Fibroblast of skin of abdomen (primary cell): ENCODE measurements at regions not wholly inside any gene's neighbourhood (a gene's known extent, or its start where the extent isn't known, plus 50 kb on each side); places are given as distances from the start of the nearest gene placed in this dataset.
"Not testable (repeated sequence)": the region's sequence is repeated elsewhere in the genome, so short reads cannot be mapped to it uniquely, and the experiment has no call there.

Source experiments
- DNase-seq: peaks from one replicate; pipeline ENCODE4 v3.0.0-alpha.2; 2013

GRCh38 chr11:98227278-98227677 is 793.5 kb upstream of the CNTN5 start:
- no peak for DNase-seq

GRCh38 chr11:98230678-98231077 is 790.1 kb upstream of the CNTN5 start:
- no peak for DNase-seq

GRCh38 chr11:98234698-98235097 is 786.1 kb upstream of the CNTN5 start:
- no peak for DNase-seq

GRCh38 chr11:98243897-98244296 is 776.9 kb upstream of the CNTN5 start:
- no peak for DNase-seq

- no peak for DNase-seq
These were observed 759.8 kb upstream of the CNTN5 start for GRCh38 chr11:98260983-98261382.

GRCh38 chr11:98277251-98277912 is 743.4 kb upstream of the CNTN5 start:
- no peak for DNase-seq

- no peak for DNase-seq
These were observed 731.0 kb upstream of the CNTN5 start for GRCh38 chr11:98289617-98290263.

- DNase-seq: no peak
These were observed 724.5 kb upstream of the CNTN5 start for GRCh38 chr11:98296091-98296880.

GRCh38 chr11:98300719-98301118 is 720.0 kb upstream of the CNTN5 start:
- DNase-seq: no peak

GRCh38 chr11:98307827-98308491 is 712.8 kb upstream of the CNTN5 start:
- DNase-seq: no peak

- DNase-seq: not testable (repeated sequence)
These were observed 690.4 kb upstream of the CNTN5 start for GRCh38 chr11:98330306-98330705.

GRCh38 chr11:98358551-98358950 is 662.2 kb upstream of the CNTN5 start:
- no peak for DNase-seq

GRCh38 chr11:98365190-98365589 is 655.6 kb upstream of the CNTN5 start:
- DNase-seq: peak; percentile 4

- DNase-seq: no peak
These were observed 654.8 kb upstream of the CNTN5 start for GRCh38 chr11:98365941-98366340.

GRCh38 chr11:98390391-98390790 is 630.4 kb upstream of the CNTN5 start:
- no peak for DNase-seq

GRCh38 chr11:98394500-98394899 is 626.2 kb upstream of the CNTN5 start:
- not testable (repeated sequence) for DNase-seq

- DNase-seq: no peak
These were observed 622.2 kb upstream of the CNTN5 start for GRCh38 chr11:98398508-98398907.

GRCh38 chr11:98409069-98409468 is 611.7 kb upstream of the CNTN5 start:
- no peak for DNase-seq

- DNase-seq: no peak
These were observed 609.0 kb upstream of the CNTN5 start for GRCh38 chr11:98411777-98412176.

- DNase-seq: no peak
These were observed 603.4 kb upstream of the CNTN5 start for GRCh38 chr11:98417256-98417755.

- no peak for DNase-seq
These were observed 596.8 kb upstream of the CNTN5 start for GRCh38 chr11:98423933-98424332.

- not testable (repeated sequence) for DNase-seq
These were observed 596.0 kb upstream of the CNTN5 start for GRCh38 chr11:98424773-98425172.
